Pancreas (tissue), 10 donors: ENCODE measurements at regions not wholly inside any gene's neighbourhood (a gene's known extent, or its start where the extent isn't known, plus 50 kb on each side); places are given as distances from the start of the nearest gene placed in this dataset.

Experiments
- ATAC-seq, 4 donors: fragments of 200-7000 bp; cut with Tn5 transposase; one replicate each; pipeline versions ENCODE4 v1.8.0 to v1.9.1; 2020; ENCODE audit warnings: mild to moderate bottlenecking in 4 of 4, moderate library complexity in 4 of 4
- DNase-seq, 6 donors: peaks; one replicate each; pipeline ENCODE4 v3.0.0-alpha.2; 2020
- FAIRE-seq: peaks from 2 replicates; lab custom pipeline; 2012; peaks lifted over from hg19 to GRCh38; lab: Jason Lieb, UNC
- H3K27ac ChIP-seq, 4 donors: fragments of 200-600 bp; sonication (generic); 1 replicate in 3 of 4; 2 replicates in 1 of 4; pipeline versions ENCODE4 v1.5.0 to v1.8.0; 2020
- H3K27me3 ChIP-seq, 4 donors: fragments of 200-600 bp; one replicate each; pipeline ENCODE4 v1.8.0; 2021
- H3K36me3 ChIP-seq, 3 donors: fragments of 200-600 bp; sonication (generic) in 1 of 3; one replicate each; pipeline versions ENCODE4 v1.5.0 to v1.8.0; 2020 to 2021
- H3K4me1 ChIP-seq, 3 donors: fragments of 200-600 bp; one replicate each; pipeline ENCODE4 v1.8.0; 2021
- H3K4me3 ChIP-seq, 4 donors: fragments of 200-600 bp; sonication (generic) in 2 of 4; one replicate each; pipeline versions ENCODE4 v1.5.0 to v1.8.0; 2020 to 2021
- H3K9me3 ChIP-seq, 4 donors: fragments of 200-600 bp; one replicate each; pipeline ENCODE4 v1.8.0; 2021
- CTCF ChIP-seq, 4 donors: fragments of 200-600 bp; sonication (generic) in 3 of 4; IDR thresholded peaks; one replicate each; pipeline versions ENCODE4 v1.5.0 to v1.8.0; 2021; ENCODE audit warnings: antibody characterized with exemption in 4 of 4
- WGBS, 2 donors: extraction: QIAGEN DNeasy Blood & Tissue Kit; methylation state at CpG; one replicate each; pipeline ENCODE4 v1.1.7; 2013; 5-methylcytosine and 5-hydroxymethylcytosine counted together
- intact Hi-C, 3 donors: fragments of 100-400 bp; cut with DNase I; formaldehyde crosslinking; loops; one replicate each; pipeline versions ENCODE4 v1.11.1 to v1.14.2; 2022
- donor health status: healthy with polysubstance abuse.
- donor health status: DM: no; HTN: no; CAD: no; lungs with moderate emphysema.
- donor health status: DM: no; HTN: no; CAD: no.
- donor health status: control.
- donor health status: control.
- donor health status: Bipolar disorder and iron deficiency.
- donor health status: DM: yes; HTN: yes; CAD: no.
- donor health status: DM: no; HTN: no; CAD: no.
- donor health status: DM: no; HTN: no; CAD: no.
- donor health status: DM: yes; HTN: yes; CAD: no.

DNA sequence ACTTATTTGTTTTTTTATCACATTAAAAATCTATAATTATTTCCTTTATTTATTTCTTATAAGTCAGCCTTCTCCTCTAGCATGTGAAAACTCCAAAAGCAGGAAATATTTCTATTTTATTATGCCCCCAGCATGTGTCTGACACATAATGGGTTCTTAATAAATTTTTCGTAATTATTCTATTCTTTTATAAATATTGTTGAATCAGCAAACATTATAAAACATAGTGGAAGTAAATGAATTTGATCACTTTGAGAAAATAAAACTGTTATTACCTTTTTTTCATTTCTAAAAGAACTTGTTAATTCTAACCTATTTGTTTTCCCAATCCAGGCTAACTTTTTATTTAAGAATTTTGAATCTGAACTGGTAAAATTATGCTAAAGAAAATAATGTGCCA lies 509.1 kb upstream of the PCDH15 start:
- Histone ChIP-seq H3K27ac (no peak overlapping the region), H3K4me1 (no peaks in the 10 kb centered on the region), H3K36me3 (no peaks in the 10 kb centered on the region), H3K27me3 (no peaks in the 10 kb centered on the region), H3K9me3 (no peaks in the 10 kb centered on the region), H3K4me3 (no peak overlapping the region)
- ATAC-seq (no peak), FAIRE-seq (no peak), DNase-seq (no peak)
- no peak for TF ChIP-seq CTCF (IDR thresholded peaks at IDR 0.05)
- intact Hi-C loops: no loop called here
- 37 to 52% methylated on average over 1 of the region's 1 CpG for WGBS, 2 donors

GRCh38 chr10:55305285-55305684 lies 504.3 kb upstream of the PCDH15 start:
- intact Hi-C loops: no loop called here
- DNase-seq (no peak), ATAC-seq (no peak), FAIRE-seq (no peak)
- Histone ChIP-seq H3K4me3 (no peak overlapping the region), H3K9me3 (no peaks in the 10 kb centered on the region), H3K27ac (no peak overlapping the region), H3K36me3 (no peaks in the 10 kb centered on the region), H3K4me1 (no peaks in the 10 kb centered on the region), H3K27me3 (no peaks in the 10 kb centered on the region)
- TF ChIP-seq CTCF (IDR thresholded peaks at IDR 0.05): no peak

GRCh38 chr10:55287346-55287745 lies 486.3 kb upstream of the PCDH15 start:
- 19 to 37% methylated on average over 2 of the region's 2 CpGs for WGBS, 2 donors
- no peak overlapping the region for H3K4me3 ChIP-seq
- H3K27me3 ChIP-seq: no peaks in the 10 kb centered on the region
- no peak overlapping the region for H3K27ac ChIP-seq
- H3K4me1 ChIP-seq: no peaks in the 10 kb centered on the region
- H3K9me3 ChIP-seq: no peaks in the 10 kb centered on the region
- no peaks in the 10 kb centered on the region for H3K36me3 ChIP-seq
- DNase-seq (no peak), ATAC-seq (no peak), FAIRE-seq (no peak)
- intact Hi-C loops: no loop called here
- no peak for TF ChIP-seq CTCF (IDR thresholded peaks at IDR 0.05)

- FAIRE-seq (no peak), ATAC-seq (no peak), DNase-seq (no peak)
- H3K4me3 ChIP-seq: no peak overlapping the region
- intact Hi-C loops: no loop called here
- no peaks in the 10 kb centered on the region for H3K9me3 ChIP-seq
- H3K4me1 ChIP-seq: no peaks in the 10 kb centered on the region
- no peaks in the 10 kb centered on the region for H3K27me3 ChIP-seq
- no peak for TF ChIP-seq CTCF (IDR thresholded peaks at IDR 0.05)
- WGBS, 2 donors: 61 to 68% methylated on average over 5 of the region's 5 CpGs
- no peak overlapping the region for H3K27ac ChIP-seq
- no peaks in the 10 kb centered on the region for H3K36me3 ChIP-seq
Observed at GRCh38 chr10:55283031-55283430, 482.0 kb upstream of the PCDH15 start.

DNA sequence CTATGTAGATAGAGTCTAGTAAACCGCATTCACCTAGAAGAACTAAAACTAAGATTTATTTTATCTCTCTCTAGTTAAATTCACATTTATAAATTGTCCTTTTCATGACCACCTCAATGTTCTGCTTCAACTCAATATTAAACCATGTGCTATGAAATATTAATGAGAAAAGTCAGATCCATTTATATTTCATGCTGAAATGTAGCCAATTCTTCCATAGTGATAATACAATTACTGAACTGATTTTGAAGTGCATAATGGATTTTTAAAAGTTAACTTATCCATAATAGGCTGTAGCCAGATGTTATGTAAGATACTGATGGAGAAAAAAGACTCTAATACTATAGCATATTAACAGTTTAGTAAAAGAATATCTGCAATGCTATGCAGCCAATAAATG lies 479.7 kb upstream of the PCDH15 start:
- H3K36me3 ChIP-seq: no peaks in the 10 kb centered on the region
- H3K27ac ChIP-seq: no peak overlapping the region
- WGBS, 2 donors: 77 to 94% methylated on average over 1 of the region's 1 CpG
- no peaks in the 10 kb centered on the region for H3K4me1 ChIP-seq
- no peak overlapping the region for H3K4me3 ChIP-seq
- no peaks in the 10 kb centered on the region for H3K9me3 ChIP-seq
- TF ChIP-seq CTCF (IDR thresholded peaks at IDR 0.05): no peak
- ATAC-seq: no peak
- intact Hi-C loops: no loop called here
- H3K27me3 ChIP-seq: peaks cover 0 to 2% (median 0%) of the 10 kb centered on the region in 4 donors
- no peak for DNase-seq
- FAIRE-seq: no peak
